ENCODE measurements at regions not wholly inside any gene's neighbourhood (a gene's known extent, or its start where the extent isn't known, plus 50 kb on each side); places are given as distances from the start of the nearest gene placed in this dataset.

- TF ChIP-seq CTCF (IDR thresholded peaks at IDR 0.05) (no peak), POLR2A (IDR thresholded peaks at IDR 0.05) (no peak)
Observed at GRCh38 chr1:56180520-56181190, 398.7 kb downstream of the PLPP3 start.

All from lower leg skin (tissue), 3 donors.